Endothelial cell of hepatic sinusoid (primary cell): ENCODE measurements at regions not wholly inside any gene's neighbourhood (a gene's known extent, or its start where the extent isn't known, plus 50 kb on each side); places are given as distances from the start of the nearest gene placed in this dataset.

Experiments
- in situ Hi-C: cut with HindIII; loops from 2 replicates; pipeline ENCODE4 v1.10.0; 2017; ENCODE audit warnings: low sequenced_read_pairs

DNA sequence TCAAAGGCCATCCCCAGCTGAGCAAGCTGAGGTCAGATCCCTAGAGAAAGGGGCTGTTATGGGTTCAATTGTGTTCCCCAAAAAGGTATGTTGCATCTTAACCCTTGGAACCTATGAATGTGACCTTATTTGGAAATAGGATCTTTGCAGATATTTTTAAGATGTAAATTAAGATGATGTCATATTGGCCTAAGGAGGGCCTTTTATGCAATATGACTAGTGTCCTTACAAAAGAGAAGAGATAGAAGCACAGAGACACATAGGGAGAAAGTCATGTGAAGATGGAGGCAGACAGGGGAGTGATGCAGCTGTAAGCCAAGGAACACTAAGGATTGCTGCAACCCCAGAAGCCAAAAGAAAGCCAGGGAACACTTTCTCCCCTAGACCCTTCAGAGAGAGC is 144.3 kb upstream of the TAB2 start:
- in situ Hi-C loops = loop anchor here (5.0 to 25.0 kb wide), 2 partner anchors 41 to 239 kb away; partner anchors contain the start of gene SUMO4

DNA sequence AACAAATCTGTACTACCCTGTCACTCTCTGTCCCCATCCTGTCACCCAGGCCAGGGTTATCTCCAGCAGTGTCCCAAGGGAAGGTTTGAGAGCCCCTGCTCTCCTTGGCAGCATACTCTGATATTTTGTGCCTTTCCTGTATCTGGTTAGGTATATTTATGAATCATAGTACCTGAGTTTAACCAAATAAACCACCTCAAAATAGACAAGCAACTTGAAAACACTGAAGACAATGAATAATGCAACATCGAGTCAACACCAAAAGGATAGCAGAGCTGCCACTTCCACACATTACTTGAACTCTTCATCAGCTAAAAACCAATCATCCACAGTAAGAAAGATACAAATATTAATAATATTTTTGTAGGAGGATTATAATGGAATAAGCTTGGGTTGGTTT is 142.6 kb upstream of the TAB2 start:
- in situ Hi-C loops = loop anchor here (5.0 to 25.0 kb wide), 2 partner anchors 43 to 237 kb away; partner anchors contain the start of gene SUMO4

DNA sequence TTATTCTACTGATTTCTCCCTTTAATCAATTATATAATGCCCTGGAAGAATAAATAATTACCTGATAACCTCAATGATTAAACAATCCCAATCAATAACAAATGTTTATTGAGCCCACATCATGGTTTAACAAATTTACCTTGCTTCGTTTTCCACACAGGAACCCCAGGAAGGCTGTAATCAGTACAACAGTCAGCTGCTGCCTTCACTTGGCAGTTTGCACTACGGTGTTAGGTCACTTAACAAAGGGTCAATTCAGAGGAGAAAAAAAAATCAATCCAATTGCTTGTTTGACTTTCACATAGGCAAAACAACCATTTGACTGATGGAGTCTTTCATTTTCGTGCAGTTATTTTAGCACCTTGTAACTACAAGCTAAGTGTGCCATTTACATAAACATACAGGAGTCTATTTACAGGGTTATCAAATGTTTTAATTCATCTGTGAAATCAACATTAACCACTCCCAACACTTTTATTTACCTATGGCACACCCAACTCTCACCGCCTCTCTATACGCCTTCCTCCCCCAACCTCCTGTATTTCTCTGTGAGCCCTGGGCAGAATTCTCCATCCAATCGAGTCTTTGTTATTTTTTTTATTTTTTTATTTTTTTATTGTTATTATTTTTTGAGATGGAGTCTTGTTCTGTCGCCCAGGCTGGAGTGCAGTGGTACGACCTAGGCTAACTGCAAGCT is 140.4 kb upstream of the TAB2 start:
- in situ Hi-C loops = no loop called here

DNA sequence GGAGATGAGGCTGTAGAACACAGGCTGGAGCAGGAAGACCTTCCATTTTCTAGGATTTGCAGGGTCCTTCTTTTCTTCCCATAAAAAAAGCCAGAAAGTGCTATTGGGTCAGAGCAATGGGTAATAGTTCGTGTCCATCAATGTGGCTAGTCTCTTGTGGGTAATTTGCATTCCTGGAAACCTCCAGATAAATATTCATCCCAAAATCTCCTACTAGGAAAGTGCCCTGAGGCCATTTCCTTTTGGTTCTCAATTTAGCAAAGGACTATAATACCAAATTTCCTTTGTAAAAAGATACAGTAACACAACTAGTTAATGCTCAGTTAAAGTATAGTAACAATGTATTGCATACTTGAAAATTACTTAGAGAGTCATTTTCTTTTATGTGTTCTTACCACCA is 138.1 kb upstream of the TAB2 start:
- in situ Hi-C loops = no loop called here

DNA sequence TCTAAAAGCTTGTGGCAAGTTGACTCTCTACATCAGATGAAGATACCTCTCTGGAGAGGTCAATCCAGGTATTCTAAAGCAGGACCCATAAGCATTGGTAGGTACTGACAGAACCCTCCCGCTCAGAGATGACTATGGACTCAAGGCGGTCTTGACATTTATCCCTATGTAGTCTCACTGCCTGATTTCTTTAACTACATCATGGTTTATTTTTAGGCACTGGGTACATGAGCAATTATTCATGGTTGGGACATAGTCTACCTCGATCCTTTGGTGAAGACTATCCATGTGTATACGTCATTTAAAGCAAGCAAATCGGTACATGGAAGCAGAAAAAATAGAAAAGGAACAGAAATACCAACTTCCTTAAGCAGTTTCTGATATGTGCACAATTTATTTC is 136.2 kb upstream of the TAB2 start:
- in situ Hi-C loops = no loop called here

DNA sequence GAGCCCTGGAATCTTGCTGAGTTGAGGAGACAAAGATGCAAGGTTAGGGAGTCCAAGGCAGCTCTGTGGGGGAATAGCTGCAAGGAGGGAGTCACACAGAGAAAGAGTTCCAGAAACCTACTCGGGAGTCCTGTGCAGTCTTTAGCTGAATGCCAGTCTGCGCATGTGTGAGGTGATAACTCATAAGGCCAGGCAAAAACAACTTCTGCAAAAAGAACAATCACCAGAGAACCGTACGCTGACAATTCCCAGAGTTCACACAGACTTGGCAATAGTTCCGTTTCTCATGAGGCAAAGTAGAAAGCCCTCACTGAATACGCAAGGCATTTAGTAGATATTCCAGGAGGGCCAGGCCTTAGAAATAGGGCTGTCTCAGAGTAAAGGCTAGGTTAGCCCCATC is 135.2 kb upstream of the TAB2 start:
- in situ Hi-C loops = no loop called here

DNA sequence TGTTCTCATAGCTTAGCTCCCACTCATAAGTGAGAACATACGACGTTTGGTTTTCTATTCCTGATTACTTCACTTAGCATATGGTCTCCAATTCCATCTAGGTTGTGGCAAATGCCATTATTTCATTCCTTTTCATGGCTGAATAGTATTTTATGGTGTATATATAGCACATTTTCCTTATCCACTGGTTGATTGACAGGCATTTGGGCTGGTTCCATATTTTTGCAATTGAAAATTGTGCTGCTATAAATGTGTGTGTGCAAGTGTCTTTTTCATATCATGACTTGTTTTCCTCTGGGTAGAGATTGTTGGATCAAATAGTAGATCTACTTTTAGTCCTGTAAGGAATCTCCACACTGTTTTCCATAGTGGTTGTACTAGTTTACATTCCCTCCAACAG is 133.0 kb upstream of the TAB2 start:
- in situ Hi-C loops = no loop called here

DNA sequence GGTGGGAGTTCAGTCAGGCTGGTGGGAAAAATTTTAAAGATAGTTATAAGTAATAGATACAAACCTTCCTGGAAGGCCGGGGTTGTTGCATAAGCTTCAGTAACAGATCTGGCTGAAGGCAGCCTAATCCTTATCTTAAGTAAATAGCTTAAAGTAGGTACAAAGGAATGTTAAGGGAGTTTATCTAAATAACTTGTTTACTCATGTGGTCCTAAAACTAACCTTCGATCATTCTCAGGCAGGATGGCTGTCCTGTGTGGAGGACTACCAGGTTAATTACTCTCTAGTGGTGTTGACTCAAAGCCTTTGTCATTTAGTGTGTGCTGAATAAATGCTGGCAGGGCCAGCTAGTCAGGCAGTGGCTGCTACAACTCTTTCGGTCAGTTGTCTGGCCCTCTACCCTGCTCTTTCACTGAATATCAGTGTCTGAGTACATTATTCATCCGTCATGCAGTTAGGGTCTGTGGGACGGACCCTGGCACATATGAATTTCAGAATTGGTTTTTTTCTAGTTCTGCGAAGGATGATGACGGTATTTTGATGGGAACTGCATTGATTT is 131.6 kb upstream of the TAB2 start:
- in situ Hi-C loops = no loop called here

DNA sequence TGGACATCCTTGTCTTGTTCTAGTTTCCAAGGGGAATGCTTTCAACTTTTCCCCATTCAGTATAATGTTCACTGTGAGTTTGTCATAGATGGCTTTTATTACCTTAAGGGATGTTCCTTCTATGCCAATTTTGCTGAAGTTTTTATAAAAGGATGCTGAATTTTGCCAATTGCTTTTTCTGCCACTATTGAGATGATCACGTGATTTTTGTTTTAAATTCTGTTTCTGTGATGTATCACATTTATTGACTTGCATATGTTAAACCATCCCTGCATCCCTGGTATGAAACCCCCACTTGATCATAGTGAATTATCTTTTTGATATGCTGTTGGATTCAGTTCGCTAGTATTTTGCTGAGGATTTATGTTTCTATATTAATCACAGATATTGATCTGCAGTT is 130.6 kb upstream of the TAB2 start:
- in situ Hi-C loops = no loop called here

DNA sequence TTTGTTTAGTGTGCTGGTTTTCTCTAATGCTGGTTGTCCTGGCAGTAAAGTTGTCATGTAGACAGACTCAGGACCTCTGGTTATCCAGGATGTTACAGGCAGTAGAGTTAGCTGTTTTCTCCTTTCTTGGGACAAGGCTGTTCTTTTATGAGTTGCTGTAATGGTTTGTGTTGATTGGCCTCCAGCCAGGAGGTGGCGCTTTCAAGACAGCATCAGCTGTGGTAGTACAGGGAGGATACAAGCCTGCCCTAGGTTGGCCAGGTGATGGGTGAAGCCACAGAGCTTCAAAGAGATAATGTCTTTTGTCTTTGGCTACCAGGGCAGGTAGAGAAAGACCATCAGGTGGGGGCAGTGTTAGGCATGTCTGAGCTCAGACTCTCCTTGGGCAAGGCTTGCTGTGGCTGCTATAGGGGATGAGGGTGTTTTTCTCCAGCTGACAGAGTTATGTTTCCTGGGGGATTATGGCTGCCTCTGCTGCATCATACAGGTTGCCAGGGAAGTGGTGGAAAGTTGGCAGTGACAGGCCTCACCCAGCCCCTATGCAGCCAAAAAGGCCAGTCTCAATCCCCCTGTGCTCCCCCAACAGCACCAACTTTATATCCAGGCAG is 127.2 kb upstream of the TAB2 start:
- in situ Hi-C loops = no loop called here

DNA sequence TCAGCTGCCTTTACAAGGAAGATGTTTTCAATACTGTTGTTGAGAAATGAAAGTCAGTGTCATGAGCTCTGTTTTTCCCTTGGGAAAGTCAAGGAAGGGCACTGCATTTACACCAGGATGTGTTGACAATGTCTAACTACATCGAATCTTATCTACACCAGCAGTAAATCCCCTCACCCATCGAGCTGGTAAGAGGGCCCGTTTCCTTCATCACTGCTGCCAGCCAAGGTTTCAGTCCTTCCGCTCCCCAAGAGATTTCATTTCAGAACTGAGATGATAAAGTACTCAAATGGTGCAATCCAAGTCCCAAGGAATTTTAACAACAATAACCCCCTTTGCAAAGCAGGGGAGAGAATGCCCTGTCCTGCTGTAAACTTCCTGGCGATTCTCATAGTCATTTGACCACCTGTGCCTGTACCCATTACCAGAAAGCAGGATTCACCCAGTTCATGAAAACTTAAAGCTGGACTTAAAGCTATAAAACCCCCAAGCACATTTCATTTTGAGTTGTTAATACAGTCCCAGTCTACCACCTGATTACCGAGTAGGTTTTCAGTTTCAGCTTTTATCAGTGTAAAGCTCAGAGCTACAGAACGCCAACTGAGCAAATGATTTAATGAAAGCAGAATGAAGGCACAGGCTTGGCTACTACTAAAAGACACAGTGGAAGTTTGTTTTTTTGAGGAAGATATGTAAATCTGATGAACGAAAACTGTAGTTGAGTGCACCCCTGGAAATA is 122.5 kb upstream of the TAB2 start:
- in situ Hi-C loops = no loop called here

DNA sequence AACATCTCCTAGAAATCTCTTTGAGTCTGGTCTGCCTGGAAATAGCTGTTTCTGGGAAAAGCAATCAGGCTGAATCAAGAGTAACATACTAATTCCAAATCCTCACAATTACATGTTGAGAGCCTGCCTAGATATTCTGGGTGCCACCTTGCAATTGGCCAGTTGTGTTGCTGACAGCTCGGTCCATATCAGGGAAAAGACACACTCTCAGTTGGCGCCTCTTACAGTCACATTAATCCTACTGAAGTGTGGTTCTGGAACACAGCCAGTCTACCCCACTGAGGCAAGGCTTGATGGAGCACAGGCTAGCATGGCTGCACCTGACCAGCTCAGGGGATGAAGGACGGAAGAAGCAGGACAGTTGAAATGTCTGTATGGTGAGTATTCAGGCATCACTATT is 121.4 kb upstream of the TAB2 start:
- in situ Hi-C loops = no loop called here

DNA sequence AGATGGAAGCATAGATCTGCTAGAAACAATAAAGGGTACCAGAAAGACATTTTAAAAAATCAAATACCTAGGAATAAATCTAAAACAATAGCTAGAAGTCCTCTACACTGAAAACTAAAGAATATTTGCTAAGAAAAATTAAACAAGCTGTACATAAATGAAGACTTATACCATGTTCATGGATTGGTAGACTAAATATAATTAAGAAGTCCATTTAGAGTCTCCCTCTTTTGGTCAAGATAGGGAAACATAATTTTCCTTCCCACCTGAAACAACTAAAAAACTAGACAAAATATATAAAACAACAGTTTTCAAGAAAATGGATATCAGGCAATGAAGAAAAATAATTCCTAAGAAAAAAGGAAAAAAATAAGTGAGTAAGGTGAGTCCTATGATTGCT is 120.0 kb upstream of the TAB2 start:
- in situ Hi-C loops = no loop called here

DNA sequence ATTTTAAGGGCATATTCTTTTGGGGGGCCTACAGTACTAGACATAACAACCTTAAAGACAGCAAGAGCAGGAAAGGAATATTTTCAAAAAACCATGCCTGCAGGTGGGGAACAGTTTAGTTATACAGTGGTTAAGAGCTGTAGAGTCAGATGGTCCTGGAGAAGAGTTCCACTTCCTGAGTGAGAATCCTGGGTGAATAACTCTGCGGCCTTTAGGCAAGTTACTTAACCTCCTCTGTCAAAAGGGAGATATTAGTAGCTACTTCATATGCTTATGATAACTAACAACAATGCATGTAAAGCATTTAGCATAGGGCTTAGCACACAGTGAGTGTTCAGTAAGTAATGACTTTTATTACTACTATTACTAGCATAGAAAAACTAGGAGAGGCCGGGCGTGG is 119.2 kb upstream of the TAB2 start:
- in situ Hi-C loops = no loop called here

DNA sequence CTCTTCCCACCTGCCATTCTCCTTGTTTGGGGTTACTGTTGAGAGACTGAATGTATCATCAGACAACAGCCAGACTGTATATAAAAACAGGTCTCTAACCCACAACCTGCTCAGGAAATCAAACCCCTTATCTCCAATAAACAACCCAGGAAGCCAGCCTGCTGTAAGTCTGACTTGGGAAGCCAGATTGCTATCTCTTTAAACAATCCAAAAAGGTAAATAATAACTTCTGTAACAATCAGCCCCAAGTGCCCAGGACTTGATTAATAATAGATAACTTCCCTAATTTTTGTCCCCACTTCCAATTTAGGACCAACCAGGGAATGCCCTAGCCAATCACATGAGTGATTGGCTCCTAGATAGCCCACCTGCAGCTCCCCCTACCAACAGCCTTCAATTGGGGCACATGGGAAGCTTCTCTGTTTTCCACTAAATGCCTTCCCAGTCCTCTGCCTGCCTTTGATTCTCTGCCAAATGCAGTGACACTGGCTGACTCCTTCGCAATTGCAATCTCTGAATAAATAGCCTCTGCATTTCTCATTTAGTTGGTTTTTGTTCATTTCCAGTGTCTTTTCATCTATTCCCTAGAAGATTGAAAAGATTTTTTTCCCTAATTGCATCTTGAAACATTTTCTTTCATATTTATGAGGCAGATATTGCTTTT is 117.1 kb upstream of the TAB2 start:
- in situ Hi-C loops = loop anchor here (5.0 kb wide), 1 partner anchor 37 kb away; no protein-coding TSS in a partner anchor

DNA sequence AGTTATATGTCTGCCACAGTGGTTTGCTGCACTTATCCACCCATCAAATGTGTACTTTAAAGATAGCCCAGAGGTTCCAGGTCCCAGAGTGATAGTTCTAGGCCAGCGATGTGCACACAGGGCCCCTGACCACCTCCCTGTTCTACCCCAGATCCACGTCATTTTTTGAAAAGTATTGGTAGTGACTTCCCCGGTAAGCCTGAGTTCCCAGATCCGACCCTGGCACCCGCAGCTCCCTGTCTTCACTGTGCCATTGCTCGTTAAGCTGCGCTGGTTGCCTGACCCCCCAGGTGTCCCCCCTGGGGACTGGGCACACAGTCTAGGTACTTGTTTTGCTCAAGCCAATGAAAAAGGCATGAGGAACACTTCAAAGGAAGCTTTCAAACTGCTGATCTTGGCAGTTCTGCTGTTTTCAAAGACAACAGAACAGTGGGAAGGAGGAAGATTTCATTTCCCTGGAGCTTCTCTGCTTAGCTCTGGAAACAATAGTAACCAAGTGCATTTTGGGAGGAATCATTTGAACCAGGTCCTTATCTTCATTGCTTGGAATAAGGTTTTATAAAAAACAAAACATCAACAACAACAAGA is 116.3 kb upstream of the TAB2 start:
- in situ Hi-C loops = loop anchor here (5.0 kb wide), 1 partner anchor 36 kb away; no protein-coding TSS in a partner anchor

DNA sequence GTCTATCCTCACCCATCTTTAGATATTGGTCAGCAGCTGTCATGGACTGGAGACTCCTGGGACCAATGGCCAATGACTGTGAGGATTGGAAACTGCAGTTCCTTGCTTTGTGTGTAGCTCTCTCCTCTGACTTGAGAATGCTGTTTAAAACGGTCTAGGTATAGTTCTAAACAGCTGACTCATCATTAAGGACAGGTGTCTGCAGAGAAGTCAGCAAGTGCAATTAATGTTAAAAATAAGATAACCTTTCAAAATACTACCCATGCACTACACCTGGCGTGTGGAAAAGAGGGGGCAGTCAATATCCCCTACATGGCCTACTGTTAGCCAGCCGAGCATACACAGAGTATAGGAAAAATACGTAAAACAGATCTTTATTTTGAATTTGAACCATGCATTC is 115.4 kb upstream of the TAB2 start:
- in situ Hi-C loops = loop anchor here (5.0 kb wide), 1 partner anchor 35 kb away; no protein-coding TSS in a partner anchor

DNA sequence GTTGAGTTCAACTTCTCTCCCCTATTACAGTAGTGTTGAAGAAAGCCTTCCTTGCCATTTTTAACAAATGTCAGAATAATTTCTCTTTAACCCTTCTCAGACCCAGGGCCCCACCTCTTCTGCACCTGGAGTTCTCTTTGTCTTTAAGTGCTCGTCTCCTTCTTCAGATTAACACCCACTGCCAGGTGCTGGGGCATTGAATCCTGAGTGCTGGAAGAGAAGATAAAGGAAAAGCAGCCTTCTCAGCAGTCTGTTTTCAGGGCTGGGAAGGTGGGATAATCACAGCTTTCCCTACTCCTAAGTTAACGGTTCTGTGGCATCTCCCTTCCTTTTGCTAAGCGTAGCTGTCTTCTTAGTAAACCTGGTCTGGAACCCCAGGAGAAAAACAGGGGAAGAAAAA is 114.6 kb upstream of the TAB2 start:
- in situ Hi-C loops = loop anchor here (5.0 kb wide), 1 partner anchor 34 kb away; no protein-coding TSS in a partner anchor

DNA sequence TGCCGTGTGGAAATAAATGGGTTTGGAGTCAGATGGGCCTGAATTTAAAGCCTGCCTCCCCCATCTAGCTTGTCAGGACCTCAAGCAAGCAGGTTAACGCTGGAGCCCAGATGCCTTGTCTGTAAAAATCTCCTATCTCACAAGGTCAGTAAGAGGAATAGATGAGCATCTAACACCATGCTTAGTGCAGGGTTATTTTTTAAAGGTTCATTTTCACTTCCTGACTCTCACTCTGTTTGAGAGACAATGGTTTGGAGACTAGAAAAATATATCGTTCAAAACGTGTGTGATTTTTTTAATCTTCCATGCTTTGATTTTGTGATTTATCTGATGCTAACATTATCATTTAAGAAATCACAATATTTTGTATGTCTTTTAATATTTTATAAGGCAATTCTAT is 114.0 kb upstream of the TAB2 start:
- in situ Hi-C loops = loop anchor here (5.0 kb wide), 1 partner anchor 34 kb away; no protein-coding TSS in a partner anchor

DNA sequence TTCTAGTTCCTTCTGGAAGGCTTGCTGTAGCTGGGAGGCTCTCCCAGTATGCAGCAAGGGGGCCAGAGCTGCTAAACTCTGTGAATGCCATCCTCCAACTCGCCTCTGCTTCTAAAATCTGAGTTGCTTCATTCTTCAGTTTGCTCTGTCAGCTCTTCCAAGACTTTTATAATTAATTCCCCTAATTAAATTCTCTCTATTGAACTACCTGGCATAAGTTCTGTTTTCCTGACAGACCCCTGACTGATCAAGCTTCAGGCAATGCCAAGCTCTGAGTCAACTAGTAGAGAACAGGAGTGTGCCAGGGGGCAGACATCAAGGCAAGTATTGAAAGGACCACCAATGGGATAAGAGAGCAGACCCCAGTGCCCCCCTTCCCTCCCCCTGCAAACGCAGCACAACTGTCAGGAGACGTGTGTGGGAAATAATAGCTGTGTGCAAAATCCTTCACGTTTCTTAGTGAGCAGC is 109.3 kb upstream of the TAB2 start:
- in situ Hi-C loops = no loop called here
